ENCODE measurements at regions not wholly inside any gene's neighbourhood (a gene's known extent, or its start where the extent isn't known, plus 50 kb on each side); places are given as distances from the start of the nearest gene placed in this dataset.
A peak's percentile ranks its signal among the peaks of the same experiment; 100 is the strongest.

- H3K4me3 ChIP-seq (ENCODE audit: low read length), result no peak overlapping the region
- no peak for TF ChIP-seq CTCF (conservative IDR thresholded peaks at IDR 0.05; ENCODE audit: low read length)
- DNase-seq (ENCODE audit: low read depth), result peak; percentile 70
Measured at GRCh38 chr1:177586429-177586828, 383.4 kb downstream of the SEC16B start.

- H3K4me3 ChIP-seq (ENCODE audit: low read length), result no peak overlapping the region
- DNase-seq (ENCODE audit: low read depth), result no peak
- no peak for TF ChIP-seq CTCF (conservative IDR thresholded peaks at IDR 0.05; ENCODE audit: low read length)
Measured at GRCh38 chr1:177585302-177586220, 384.3 kb downstream of the SEC16B start.

- no peak for TF ChIP-seq CTCF (conservative IDR thresholded peaks at IDR 0.05; ENCODE audit: low read length)
- no peak for DNase-seq (ENCODE audit: low read depth)
- H3K4me3 ChIP-seq (ENCODE audit: low read length), result no peak overlapping the region
Measured at GRCh38 chr1:177573901-177574300, 396.0 kb downstream of the SEC16B start.

GRCh38 chr1:177571485-177572076 lies 398.3 kb downstream of the SEC16B start:
- DNase-seq (ENCODE audit: low read depth), result no peak
- no peak for TF ChIP-seq CTCF (conservative IDR thresholded peaks at IDR 0.05; ENCODE audit: low read length)

DNA sequence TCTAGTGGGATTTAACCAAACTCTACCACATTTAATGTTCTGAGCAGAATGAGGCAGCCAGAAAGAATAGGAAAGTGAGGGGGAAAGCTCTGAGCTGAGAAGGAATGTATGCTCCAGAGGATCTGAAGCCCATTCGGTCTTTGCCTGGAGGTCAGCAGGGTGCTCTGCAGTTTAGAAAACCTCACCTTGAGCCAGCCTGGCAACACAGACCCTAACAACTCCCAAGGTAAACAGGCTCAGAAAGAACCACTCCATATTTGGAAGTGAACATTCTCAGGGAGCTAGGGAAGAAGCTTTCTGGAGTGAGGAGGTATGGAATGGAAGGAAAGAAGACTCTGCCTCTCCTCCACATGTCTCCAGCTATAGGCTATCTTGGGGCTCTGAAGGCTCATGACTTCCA lies 398.8 kb downstream of the SEC16B start:
- no peak for TF ChIP-seq CTCF (conservative IDR thresholded peaks at IDR 0.05; ENCODE audit: low read length)
- H3K4me3 ChIP-seq (ENCODE audit: low read length), result no peak overlapping the region
- no peak for DNase-seq (ENCODE audit: low read depth)

More at GRCh38 chr1:177571485-177572076, 398.3 kb downstream of the SEC16B start:
- H3K4me3 ChIP-seq (ENCODE audit: low read length), result no peak overlapping the region

GRCh38 chr1:177569476-177569875 lies 398.7 kb downstream of the BRINP2 start:
- H3K4me3 ChIP-seq (ENCODE audit: low read length), result no peak overlapping the region
- DNase-seq (ENCODE audit: low read depth), result peak; percentile 1
- TF ChIP-seq CTCF (conservative IDR thresholded peaks at IDR 0.05; ENCODE audit: low read length), result no peak

GRCh38 chr1:177568622-177569021 lies 397.9 kb downstream of the BRINP2 start:
- 0 out of 2 replicates have a peak, but pooled peaks have one; percentile 3 for TF ChIP-seq CTCF (conservative IDR thresholded peaks at IDR 0.05; ENCODE audit: low read length)
- DNase-seq (ENCODE audit: low read depth), result no peak
- H3K4me3 ChIP-seq (ENCODE audit: low read length), result no peak overlapping the region

Data from AG10803 (cell line).